Ecto neural progenitor cell (in vitro differentiated cells): ENCODE measurements at regions not wholly inside any gene's neighbourhood (a gene's known extent, or its start where the extent isn't known, plus 50 kb on each side); places are given as distances from the start of the nearest gene placed in this dataset.

Experiments
- DNase-seq: peaks from one replicate; pipeline ENCODE4 v3.0.0-alpha.2; 2018; ENCODE audit warnings: low spot score

DNA sequence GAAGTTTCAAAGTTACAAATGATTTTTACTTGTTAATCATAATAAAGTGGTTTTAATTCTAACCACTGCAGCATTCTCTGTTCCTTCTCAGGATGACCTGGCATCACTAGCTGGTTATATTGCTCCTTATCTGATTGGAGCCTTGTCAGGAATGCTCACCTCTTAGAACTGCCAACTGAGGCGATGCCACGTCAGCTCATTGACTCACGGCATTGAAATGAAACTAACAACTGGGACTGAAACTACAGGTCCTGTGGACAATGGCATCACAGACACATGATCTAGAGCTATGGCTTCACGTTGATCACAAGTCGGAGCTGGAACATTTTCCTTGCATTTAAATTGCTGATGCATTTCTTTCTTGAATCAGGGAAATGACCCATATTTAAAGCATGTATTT is 54.9 kb upstream of the MAP2 start:
- no peak for DNase-seq

DNA sequence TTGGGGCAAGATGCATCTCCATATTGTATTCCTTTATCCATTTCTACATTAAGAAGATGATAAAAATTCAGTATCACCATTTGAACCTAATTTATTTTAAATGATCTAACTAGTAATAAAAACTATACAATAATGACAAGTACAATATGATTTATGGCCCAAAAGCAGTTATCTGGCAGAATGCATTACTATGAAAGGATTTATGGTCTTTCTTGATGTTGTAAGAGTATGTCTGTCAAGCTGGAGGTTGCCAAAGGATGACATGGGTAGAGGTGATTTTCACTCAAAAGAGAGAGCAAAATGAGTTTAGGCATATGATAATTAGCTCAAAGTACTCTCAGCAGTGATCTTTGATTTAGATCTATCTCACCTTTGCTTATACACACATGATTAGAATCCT is 54.2 kb upstream of the MAP2 start:
- DNase-seq: no peak

DNA sequence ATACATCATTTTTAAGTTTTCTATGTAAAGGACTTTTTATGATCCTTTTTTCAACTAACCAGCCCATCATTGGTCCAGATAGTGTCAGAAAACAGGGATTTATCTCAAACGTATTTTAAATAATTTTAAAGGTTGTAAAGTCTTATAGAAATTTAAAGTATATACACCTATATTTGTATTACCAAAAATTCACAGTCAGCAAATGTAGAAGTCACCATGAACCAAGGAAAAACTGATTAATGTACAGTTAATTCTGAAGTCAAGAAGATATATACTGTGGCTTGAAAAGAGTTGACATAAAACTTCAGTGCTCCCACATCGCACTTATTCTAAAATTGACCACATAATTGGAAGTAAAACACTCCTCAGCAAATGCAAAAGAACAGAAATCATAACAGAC is 52.4 kb upstream of the MAP2 start:
- no peak for DNase-seq
